HG02840 (cell line): ENCODE measurements at regions not wholly inside any gene's neighbourhood (a gene's known extent, or its start where the extent isn't known, plus 50 kb on each side); places are given as distances from the start of the nearest gene placed in this dataset.
"Not testable (repeated sequence)": the region's sequence is repeated elsewhere in the genome, so short reads cannot be mapped to it uniquely, and the experiment has no call there.

Experiments
- ATAC-seq: cut with Tn5 transposase; IDR thresholded peaks from one replicate; pipeline ENCODE4 v1.9.1; 2021; ENCODE audit warnings: mild to moderate bottlenecking, moderate library complexity, moderate number of reproducible peaks; ENCODE audit not compliant: unreplicated experiment, low FRiP score

DNA sequence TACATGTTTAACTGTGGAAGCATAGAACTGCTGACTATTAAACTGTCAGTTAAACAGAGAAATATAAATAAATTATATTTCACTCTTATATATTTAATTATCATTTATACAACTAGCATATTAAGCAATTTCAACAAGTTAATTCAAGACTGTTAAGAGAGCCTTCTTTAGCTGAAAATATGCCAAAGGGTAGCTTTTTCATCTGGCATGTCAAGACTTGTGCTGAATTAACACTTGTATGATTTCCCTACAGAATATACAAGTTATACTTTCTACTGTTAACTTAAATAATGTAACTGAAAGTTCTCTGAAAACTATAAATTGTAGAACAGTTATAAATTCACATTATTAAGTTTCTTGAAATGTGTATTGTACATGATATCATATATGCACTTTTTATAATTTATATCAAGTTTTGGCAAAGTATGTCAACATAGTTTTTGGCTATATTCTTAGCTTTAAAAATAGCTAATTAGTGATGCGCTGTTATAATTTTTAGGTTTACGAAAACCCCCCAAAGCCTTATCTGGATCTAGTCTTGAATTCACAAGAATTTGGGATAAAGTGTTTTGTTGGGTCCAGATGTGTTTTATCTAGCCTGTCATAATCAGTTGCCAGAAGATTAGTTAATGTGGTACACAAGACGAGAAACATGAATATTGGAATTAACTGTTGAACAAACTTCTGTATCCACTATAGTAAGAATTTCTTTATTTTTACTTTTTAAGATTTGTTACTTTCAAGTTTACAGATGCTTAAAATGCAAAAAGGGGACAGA is 231.1 kb upstream of the FOXP2 start:
- ATAC-seq, result no peak

DNA sequence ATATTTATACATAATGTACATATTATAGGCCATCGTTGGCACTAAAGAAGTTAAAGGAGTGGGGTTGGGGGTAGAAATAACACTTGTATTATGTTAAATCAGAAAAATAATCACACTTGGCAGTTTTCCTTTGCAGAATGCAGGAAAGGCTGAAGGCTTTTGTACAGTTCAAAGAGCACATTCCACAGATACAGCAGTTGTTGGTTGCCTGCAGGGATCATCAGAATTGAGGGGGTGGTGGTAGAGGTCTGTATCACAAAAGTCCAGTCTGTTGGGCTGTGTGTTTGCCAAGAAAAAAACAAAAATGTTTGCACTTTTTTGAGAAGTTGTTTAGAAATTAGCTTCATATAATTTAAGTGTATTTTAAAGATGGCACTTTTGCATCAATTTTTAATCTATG is 231.8 kb upstream of the FOXP2 start:
- no peak for ATAC-seq

DNA sequence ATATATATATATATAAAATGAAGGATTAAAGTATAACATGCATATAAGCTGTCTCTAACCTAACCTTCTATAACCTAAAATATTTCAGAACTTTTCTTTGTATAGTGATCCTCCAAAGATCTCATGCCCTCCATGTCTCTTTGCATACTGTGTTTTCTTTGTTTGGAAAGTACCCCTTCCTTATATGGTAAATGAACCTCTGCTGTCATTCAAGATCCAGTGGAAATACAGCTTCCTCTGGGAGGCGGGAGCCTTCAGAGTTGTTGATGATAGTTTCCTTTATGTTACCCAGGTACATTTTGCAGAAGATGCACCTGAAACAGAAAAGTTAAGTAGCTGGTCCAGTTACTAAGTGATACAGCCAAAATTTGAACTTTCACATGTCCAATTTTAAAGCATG is 233.3 kb upstream of the FOXP2 start:
- ATAC-seq, result no peak

DNA sequence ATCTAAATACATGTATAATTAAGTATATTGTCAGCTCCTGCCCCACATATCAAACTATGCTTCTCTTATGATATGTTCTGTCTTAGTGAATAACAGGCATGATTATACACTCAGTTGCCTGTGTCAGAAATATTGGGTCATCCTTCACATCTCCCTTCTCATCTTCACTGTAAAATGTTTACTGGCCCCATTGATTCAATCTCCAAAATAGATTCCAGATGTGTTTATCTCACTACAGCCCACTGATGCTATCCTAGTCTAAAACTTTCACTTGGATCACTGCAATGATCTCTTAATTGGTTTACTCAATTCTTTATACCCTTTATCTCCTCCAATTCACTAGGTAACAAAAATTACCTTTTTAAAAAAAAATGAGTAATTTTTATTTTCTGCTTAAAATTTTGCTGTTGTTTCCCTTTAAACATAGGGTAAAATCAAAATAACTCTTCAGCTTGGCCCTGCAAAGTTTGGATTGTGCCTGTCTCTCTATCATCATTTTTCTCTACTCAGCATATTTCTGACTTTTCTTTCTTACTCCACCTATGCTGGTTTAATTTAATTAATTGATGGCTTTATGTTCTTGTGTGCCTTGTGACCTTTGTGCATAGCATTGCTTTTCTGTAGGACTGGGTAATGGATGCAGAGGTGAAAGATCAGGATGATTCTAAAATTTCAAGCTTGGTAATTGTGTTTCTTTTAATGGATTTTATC is 233.9 kb upstream of the FOXP2 start:
- ATAC-seq, result no peak

DNA sequence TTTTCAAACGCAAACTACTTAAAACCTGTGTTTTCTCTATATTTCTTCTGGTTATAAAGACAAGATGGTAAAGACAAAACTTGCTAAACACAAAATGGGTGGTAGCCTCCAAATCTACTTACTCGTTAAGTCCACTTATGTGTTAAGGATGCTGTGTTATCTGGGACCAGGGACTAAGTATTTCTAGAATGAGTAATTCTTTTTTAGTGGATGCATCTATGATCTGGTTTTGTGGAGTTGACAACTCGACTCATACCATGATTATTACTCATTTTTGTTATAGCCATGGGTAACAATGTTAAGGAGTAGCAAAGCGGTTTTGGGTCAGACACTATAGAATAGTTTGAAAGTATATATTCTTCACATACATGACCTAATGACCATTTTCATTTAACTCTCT is 239.5 kb upstream of the FOXP2 start:
- no peak for ATAC-seq

DNA sequence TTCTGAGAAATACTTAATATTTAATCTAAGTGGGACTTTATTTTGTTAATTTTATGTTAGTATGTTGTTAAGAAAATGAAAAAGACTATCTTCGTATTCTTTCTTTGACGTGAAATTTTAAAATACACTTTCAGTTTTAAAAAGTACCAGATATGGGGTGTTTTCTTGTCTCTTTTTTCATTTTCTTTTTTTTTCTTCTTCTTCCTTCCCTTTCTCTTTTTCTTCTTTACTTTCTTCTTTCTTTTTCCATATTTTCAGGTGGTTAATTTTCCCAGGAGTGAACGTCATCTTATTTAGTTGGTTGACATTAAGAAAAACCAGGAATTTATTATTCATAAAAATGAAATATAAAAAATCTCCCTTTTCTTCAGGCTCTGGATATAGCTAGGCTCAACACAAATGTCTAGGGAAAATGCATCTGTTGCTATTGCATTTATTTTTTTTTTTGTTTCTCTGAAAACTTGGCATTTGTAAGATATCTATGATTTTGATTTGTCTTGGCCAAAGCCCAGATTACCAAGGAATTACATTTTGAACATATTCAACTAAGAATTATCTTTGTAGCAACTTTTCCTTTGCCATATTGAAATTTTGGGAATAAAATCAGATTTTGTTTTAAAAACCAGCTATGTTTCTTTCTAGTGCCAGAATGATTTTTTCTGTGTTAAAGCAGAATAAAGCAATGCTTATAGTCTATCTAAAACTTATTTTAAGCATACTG is 241.3 kb upstream of the FOXP2 start:
- no peak for ATAC-seq

DNA sequence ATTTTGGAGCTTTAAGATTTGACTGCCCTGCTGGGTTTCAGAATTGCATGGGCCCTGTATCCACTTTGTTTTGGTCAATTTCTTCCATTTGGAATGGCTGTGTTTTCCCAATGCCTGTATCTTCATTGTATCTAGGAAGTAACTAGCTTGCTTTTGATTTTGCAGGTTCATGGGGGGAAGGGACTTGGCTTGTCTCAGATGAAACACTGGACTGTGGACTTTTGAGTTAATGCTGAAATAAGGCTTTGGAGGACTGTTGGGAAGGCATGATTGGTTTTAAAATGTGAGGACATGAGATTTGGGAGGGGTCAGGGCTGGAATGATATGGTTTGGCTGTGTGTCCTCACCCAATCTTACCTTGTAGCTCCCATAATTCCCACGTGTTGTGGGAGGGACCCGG is 245.2 kb upstream of the FOXP2 start:
- ATAC-seq, result not testable (repeated sequence)

DNA sequence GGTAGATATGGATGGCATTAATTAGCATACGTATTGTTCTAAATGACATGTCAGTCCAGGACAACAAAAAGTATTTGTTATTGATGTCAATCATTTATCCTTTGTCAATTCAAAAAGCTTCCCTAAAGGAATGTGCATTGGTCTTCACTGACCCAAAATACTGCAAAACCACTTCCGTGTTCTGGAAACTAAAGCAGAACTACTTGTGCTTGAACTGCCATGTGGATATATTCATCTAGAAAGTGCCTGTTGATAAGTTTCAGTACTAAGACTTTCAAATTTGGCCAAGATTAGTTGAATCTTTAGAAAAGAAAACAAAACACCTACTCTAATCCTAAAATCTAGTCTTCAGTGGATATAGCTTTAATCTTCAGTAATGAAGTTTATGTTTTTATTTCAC is 242.1 kb upstream of the PPP1R3A start:
- ATAC-seq, result no peak

DNA sequence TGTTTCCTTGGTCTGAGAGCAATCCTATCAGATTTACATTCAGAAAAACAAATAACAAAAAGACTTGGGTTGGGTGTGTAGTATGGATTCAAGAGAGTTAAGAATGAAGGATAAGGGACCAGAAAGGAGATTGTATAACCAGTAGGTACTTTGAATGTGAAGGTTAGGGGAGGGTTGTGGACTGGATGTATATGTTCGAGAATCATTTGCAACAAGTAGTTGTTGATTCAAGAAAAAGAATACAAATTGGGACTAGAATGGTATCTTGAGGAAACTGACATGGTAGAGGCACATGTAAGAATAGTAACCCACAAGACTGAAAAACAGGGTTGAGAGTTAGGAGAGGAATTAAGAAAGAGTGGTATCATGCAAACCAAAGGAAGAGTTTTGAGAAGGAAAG is 240.0 kb upstream of the PPP1R3A start:
- ATAC-seq, result no peak

DNA sequence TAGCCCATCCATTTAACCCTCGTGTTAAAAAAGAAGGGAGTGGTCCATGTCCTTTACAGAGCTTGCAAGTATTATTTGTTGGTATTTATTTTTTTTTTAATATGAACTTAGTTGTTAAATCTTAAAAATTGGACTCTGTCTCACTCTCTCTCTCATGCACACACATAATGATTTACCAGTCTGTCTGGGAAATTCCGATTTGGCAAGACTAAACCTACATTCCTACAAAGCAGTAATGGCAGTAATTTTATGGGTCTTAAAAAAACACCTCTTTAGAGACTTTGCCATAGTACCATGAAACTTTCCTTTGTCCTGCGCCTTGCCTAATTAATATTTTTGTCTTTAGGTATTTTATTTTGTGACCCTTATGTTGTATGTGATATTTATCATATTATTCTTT is 239.5 kb upstream of the PPP1R3A start:
- no peak for ATAC-seq

DNA sequence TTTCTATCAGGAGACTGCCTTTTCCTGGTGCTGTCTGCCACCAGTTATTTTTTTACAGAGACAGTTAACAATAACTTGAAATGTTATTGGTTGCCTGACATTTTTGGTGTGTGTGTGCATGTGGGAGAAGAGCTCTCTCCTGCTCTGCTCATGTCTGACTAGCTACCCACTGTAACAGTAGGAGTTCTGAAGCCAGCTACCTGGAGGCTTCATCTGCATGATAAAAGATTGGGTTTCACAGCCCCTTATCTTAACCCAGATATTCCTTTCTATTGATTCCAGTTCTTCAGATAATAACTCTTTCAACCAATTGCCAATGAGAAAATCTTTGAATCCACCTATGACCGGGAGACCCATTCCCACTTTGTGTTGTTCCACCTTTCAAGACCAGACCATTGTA is 237.4 kb upstream of the PPP1R3A start:
- ATAC-seq, result no peak

DNA sequence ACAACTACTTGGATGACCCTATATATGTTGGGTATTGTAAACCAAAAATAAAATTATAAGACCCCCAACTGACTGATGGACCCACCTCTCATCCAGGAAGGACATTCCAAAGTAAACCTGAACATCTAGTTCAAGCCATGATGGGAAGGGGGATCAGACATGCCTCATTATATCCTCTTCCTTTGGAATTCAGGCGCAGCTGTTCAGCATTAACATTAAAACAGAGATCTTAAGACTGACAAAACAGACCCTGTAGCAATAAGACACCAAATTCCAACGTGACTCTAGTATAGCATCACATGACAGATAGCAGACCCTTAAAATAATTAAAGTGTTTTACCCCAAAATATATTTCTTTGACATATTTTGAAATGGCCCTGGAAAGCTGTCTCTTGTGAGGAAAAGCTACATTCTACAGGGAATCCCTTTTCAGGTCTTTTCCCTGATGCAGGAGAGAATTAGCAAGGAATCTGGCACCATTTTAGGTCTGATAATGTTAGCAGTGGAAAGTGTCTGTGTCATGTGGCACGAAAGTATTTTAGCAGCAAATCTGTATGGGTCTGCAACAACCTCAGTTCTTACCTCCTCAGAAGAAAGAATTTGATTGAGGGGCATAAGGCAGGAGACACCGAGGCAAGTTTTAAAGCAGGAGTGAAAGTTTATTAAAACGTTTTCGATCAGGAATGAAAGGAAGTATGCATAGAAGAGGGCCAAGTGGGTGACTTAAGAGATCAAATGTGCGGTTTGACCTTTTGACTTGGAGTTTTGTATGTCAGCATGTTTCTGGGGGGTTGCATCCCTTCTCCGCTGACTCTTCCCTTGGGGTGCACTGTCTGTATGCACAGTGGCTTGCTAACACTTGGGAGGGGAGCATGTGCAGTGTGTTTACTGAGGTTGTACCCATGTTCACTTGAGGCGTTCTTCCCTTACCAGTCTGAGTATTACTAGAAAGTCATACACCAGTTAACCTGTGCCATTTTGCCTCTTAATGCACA is 236.6 kb upstream of the PPP1R3A start:
- ATAC-seq, result no peak

DNA sequence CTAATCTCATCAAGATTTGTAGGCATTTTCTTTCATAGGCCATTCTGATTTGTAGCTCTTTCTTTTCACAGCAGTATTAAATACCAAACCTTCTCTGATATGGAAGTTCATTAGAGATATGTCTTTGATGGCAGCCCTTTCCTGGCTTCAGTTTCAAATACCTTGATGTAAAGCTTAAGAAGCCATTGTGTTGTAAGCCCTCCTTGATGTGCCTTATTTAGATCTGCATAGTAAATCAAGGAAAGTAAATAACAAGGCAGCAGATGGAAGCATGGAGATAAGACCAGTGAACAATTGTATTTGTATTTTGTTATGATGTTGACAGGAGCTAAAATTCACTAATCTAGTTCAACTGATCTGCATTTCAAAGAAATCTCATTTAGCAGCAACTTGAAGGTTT is 234.9 kb upstream of the PPP1R3A start:
- no peak for ATAC-seq

DNA sequence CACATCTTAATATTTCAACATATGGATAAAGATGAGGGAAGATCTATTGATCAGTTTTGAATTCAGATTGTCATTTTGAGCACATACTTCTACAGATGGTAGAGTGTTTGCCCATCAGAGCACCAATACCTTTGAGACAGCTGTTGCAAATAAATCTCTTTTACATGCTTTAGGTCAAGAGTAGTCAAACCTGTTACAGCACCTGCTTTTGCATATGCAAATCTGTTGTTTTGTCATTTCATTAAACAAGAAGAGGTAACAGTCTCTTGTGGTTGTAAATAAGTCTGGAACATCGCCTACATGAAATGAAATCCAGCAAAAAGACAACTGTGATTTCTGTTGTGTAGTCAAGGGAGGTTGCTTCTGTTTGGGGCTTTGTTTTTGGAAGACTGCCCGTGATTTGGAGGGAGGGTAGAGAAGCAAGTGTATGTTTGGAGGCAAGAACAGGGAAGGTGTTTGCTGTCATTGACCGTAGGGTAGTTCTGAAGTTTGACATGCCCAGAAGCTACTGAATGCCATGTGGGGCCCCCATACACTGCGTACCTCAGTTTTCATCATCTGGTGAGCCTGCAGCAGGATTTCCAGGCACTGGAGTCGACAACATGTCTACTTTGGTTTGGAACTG is 233.6 kb upstream of the PPP1R3A start:
- ATAC-seq, result no peak

DNA sequence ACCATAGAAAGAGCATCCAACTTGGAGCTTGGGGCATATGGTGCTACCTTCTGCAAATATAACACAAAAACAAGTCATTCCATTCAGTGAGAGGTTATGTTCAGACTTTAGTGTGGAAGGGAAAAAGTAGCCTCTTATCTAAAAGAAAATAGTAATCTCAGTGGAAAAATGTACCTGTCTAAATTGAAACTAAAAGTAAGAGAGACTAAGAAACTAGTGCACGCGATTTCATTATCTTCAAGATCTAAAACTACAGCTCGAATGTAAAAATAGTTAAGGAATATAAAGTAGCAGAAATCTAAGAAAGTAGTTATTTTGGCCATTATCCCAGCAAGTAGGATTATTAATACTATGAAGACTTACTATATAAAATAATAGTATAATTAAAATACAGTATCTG is 233.0 kb upstream of the PPP1R3A start:
- ATAC-seq, result no peak

DNA sequence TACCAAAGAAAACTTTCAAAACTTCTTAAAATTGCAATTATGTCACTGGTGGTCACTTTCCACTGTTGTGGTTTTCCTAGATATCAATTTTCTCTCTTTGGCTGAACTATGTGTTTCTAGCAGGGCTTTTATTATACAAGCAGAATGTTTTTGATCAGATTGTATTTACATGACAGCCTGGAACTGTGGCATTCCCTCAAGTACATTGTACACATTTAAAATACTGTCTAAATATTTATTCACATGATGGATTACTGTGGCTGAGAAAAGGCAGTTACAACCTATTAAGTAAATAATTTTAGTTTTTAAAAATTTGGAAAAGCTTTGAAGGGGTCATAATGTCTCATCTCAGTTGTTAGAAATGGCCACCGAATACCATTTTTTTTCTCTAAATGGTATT is 231.9 kb upstream of the PPP1R3A start:
- no peak for ATAC-seq

DNA sequence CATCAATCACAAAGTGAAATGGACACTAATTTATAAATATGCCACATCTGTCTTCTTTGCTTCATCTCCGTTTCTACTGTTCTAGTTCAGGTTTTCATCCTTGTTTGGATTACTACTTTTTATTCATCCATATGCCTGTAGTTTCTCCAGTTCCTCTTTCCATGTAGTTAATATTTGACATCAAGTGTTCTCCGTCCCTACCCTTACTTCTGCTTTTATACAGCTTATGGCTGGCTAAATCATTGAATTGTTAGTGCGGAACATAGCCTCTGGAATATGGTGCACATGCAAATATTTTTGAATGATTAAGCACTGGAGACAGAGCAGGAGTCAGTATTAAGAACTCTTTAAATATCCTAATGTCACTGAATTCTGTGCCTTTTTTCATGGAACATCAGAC is 230.0 kb upstream of the PPP1R3A start:
- ATAC-seq, result no peak

DNA sequence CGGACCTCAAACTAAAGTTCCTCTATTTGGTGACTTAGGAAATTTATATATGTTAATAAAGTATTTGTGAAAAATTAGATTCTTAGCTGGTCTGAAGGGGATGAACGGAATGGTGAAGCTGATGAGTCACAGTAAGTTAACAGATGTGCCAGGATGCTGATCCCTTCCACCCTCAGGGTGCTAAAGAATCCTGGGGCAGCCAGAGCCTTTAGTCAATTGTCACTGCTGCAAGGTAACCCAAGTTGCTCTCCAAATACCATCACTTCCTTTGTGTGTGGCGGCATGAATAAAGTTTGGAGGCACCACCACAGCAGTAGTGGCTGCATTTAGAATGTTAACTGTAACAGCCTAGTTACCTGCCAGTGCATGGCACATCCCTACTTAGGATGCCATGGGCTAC is 222.6 kb upstream of the PPP1R3A start:
- ATAC-seq, result no peak

DNA sequence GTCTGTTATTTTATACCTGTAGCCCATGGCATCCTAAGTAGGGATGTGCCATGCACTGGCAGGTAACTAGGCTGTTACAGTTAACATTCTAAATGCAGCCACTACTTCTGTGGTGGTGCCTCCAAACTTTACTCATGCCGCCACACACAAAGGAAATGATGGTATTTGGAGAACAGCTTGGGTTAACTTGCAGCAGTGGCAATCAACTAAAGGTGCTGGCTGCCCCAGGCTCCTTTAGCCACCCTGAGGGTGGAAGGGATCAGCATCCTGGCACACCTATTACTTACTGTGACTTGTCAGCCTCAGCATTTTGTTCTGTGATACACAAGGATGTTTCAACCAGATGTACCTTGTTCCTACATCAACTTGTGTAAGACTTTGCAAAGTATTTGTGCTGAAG is 221.8 kb upstream of the PPP1R3A start:
- ATAC-seq, result no peak

DNA sequence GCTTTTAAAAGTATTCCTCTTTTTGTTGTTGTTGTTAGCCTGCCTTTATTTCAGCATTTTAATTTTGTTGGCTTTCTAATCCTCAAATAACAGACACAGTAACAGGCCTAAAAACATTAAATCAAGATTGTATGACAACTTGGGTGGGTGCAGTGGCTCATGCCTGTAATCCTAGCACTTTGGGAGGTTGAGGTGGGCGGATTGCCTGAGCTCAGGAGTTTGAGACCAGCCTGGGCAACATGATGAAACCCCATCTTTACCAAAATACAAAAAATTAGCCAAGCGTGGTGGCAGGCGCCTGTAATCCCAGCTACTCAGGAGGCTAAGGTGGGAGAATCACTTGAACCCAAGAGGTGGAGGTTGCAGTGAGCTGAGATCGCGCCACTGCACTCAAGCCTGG is 220.9 kb upstream of the PPP1R3A start:
- not testable (repeated sequence) for ATAC-seq
